Endodermal cell (in vitro differentiated cells): ENCODE measurements at regions not wholly inside any gene's neighbourhood (a gene's known extent, or its start where the extent isn't known, plus 50 kb on each side); places are given as distances from the start of the nearest gene placed in this dataset.

ENCODE experiments used
- DNase-seq: peaks from one replicate; pipeline ENCODE4 v3.0.0-alpha.2; 2017
- H3K27ac ChIP-seq: 2 replicates; pipeline ENCODE4 v1.5.1; 2013; ENCODE audit warnings: mild to moderate bottlenecking, low read depth, low read length, moderate library complexity
- H3K27me3 ChIP-seq: 2 replicates; pipeline ENCODE4 v1.6.1; 2013; ENCODE audit warnings: mild to moderate bottlenecking, low read length, moderate library complexity; ENCODE audit not compliant: insufficient read depth, control insufficient read depth, poor library complexity, severe bottlenecking
- H3K36me3 ChIP-seq: 2 replicates; pipeline ENCODE4 v1.7.0; 2013; ENCODE audit warnings: mild to moderate bottlenecking, low read length, moderate library complexity; ENCODE audit not compliant: control insufficient read depth, insufficient read depth
- H3K4me1 ChIP-seq: one replicate; pipeline ENCODE4 v1.7.0; 2013; ENCODE audit warnings: low read length; ENCODE audit not compliant: control insufficient read depth, insufficient read depth
- H3K4me3 ChIP-seq: 2 replicates; pipeline ENCODE4 v1.5.1; 2013; ENCODE audit warnings: mild to moderate bottlenecking, low read length, moderate library complexity
- H3K9ac ChIP-seq: 2 replicates; pipeline ENCODE4 v1.6.1; 2013; ENCODE audit warnings: mild to moderate bottlenecking, low read length, moderate library complexity; ENCODE audit not compliant: poor library complexity, severe bottlenecking; ENCODE audit errors: extremely low read depth
- H3K9me3 ChIP-seq: 2 replicates; pipeline ENCODE4 v1.6.1; 2013; ENCODE audit warnings: mild to moderate bottlenecking, low read length, moderate library complexity; ENCODE audit not compliant: control insufficient read depth
- H3K27ac Mint-ChIP-seq: 2 replicates; pipeline ENCODE4 v1.8.0; 2020; ENCODE audit warnings: mixed read lengths
- H3K27me3 Mint-ChIP-seq: 2 replicates; pipeline ENCODE4 v1.8.0; 2021; ENCODE audit warnings: mild to moderate bottlenecking, mixed read lengths; ENCODE audit not compliant: insufficient read depth
- H3K36me3 Mint-ChIP-seq: 2 replicates; pipeline ENCODE4 v1.8.0; 2020; ENCODE audit warnings: low read depth, mixed read lengths
- H3K4me1 Mint-ChIP-seq: 2 replicates; pipeline ENCODE4 v1.8.0; 2020; ENCODE audit warnings: mixed read lengths
- H3K4me3 Mint-ChIP-seq: 2 replicates; pipeline ENCODE4 v1.8.0; 2020; ENCODE audit warnings: mild to moderate bottlenecking, moderate library complexity, mixed read lengths
- H3K9me3 Mint-ChIP-seq: 2 replicates; pipeline ENCODE4 v1.8.0; 2020; ENCODE audit warnings: mild to moderate bottlenecking, mixed read lengths
- WGBS, 2 experiments: methylation state at CpG; one replicate each; pipeline versions ENCODE4 v1.1.5 to v1.1.7; 2013; ENCODE audit warnings: missing lambda C conversion rate in 2 of 2, mixed read lengths in 1 of 2; ENCODE audit not compliant: insufficient coverage in 1 of 2, insufficient read length in 1 of 2; 5-methylcytosine and 5-hydroxymethylcytosine counted together
- TF ChIP-seq, protein P1 (sequence below): fragments of 200-600 bp; sonication (generic); conservative IDR thresholded peaks from 2 replicates; pipeline ENCODE4 v1.5.0; 2021; ENCODE audit warnings: antibody characterized with exemption, mild to moderate bottlenecking

GRCh38 chr22:44384563-44385295 lies 72.0 kb upstream of the SHISAL1 start:
- Mint-ChIP-seq H3K27ac (no peak overlapping the region), H3K9me3 (no peaks in the 10 kb centered on the region), H3K27me3 (no peaks in the 10 kb centered on the region), H3K4me1 (no peaks in the 10 kb centered on the region), H3K4me3 (no peak overlapping the region), H3K36me3 (no peaks in the 10 kb centered on the region)
- Histone ChIP-seq H3K36me3 (no peaks in the 10 kb centered on the region), H3K9me3 (no peaks in the 10 kb centered on the region), H3K9ac (no peak overlapping the region), H3K4me3 (no peak overlapping the region), H3K27me3 (no peaks in the 10 kb centered on the region), H3K27ac (no peak overlapping the region), H3K4me1 (no peaks in the 10 kb centered on the region)
- TF ChIP-seq, protein P1, sequence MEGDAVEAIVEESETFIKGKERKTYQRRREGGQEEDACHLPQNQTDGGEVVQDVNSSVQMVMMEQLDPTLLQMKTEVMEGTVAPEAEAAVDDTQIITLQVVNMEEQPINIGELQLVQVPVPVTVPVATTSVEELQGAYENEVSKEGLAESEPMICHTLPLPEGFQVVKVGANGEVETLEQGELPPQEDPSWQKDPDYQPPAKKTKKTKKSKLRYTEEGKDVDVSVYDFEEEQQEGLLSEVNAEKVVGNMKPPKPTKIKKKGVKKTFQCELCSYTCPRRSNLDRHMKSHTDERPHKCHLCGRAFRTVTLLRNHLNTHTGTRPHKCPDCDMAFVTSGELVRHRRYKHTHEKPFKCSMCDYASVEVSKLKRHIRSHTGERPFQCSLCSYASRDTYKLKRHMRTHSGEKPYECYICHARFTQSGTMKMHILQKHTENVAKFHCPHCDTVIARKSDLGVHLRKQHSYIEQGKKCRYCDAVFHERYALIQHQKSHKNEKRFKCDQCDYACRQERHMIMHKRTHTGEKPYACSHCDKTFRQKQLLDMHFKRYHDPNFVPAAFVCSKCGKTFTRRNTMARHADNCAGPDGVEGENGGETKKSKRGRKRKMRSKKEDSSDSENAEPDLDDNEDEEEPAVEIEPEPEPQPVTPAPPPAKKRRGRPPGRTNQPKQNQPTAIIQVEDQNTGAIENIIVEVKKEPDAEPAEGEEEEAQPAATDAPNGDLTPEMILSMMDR: no peak
- whole genome bisulfite sequencing, 2 experiments: 91 to 97% methylated on average over 8 to 12 of the region's 12 CpGs
- DNase-seq: peak; percentile 37

GRCh38 chr22:44383652-44384562 lies 71.2 kb upstream of the SHISAL1 start:
- H3K27me3 Mint-ChIP-seq: no peaks in the 10 kb centered on the region
- no peak overlapping the region for H3K27ac Mint-ChIP-seq
- no peak overlapping the region for H3K4me3 Mint-ChIP-seq
- Histone ChIP-seq H3K4me3 (no peak overlapping the region), H3K4me1 (no peaks in the 10 kb centered on the region), H3K9ac (no peak overlapping the region), H3K9me3 (no peaks in the 10 kb centered on the region), H3K36me3 (no peaks in the 10 kb centered on the region), H3K27me3 (no peaks in the 10 kb centered on the region), H3K27ac (no peak overlapping the region)
- H3K36me3 Mint-ChIP-seq: no peaks in the 10 kb centered on the region
- no peaks in the 10 kb centered on the region for H3K9me3 Mint-ChIP-seq
- H3K4me1 Mint-ChIP-seq: no peaks in the 10 kb centered on the region
- DNase-seq: peak; percentile 38
- TF ChIP-seq, protein P1: no peak
- 90 to 96% methylated on average over 9 to 14 of the region's 14 CpGs for WGBS, 2 experiments

- H3K9me3 ChIP-seq: no peaks in the 10 kb centered on the region
- H3K9ac ChIP-seq: no peak overlapping the region
- Mint-ChIP-seq H3K9me3 (peaks cover 3% of the 10 kb centered on the region), H3K4me3 (no peak overlapping the region), H3K27me3 (peaks cover 2% of the 10 kb centered on the region), H3K36me3 (no peaks in the 10 kb centered on the region), H3K4me1 (no peaks in the 10 kb centered on the region), H3K27ac (no peak overlapping the region)
- 82 to 84% methylated on average over 6 of the region's 6 CpGs for WGBS, 2 experiments
- H3K27me3 ChIP-seq: no peaks in the 10 kb centered on the region
- no peak for DNase-seq
- no peaks in the 10 kb centered on the region for H3K4me1 ChIP-seq
- no peaks in the 10 kb centered on the region for H3K36me3 ChIP-seq
- TF ChIP-seq, protein P1: no peak
- no peak overlapping the region for H3K27ac ChIP-seq
- no peak overlapping the region for H3K4me3 ChIP-seq
Measured at GRCh38 chr22:44383064-44383575, 70.4 kb upstream of the SHISAL1 start.
